H1 (cell line): ENCODE measurements at regions not wholly inside any gene's neighbourhood (a gene's known extent, or its start where the extent isn't known, plus 50 kb on each side); places are given as distances from the start of the nearest gene placed in this dataset.

Experiments
- ATF2 ChIP-seq: IDR thresholded peaks from 2 replicates; pipeline ENCODE4 v1.6.1; 2012; ENCODE audit warnings: low read length, inconsistent platforms
- CHD2 ChIP-seq: IDR thresholded peaks from 2 replicates; pipeline ENCODE4 v1.6.1; 2012; ENCODE audit warnings: low read length, improper control_type of control experiment
- SAP30 ChIP-seq: fragments of 300-600 bp; sonication (generic); IDR thresholded peaks from 2 replicates; pipeline ENCODE4 v1.7.1; 2012; ENCODE audit warnings: low read length, moderate library complexity, mild to moderate bottlenecking, inconsistent platforms; ENCODE audit not compliant: insufficient read depth, insufficient replicate concordance
- SP2 ChIP-seq: IDR thresholded peaks from 2 replicates; pipeline ENCODE4 v1.6.1; 2012; ENCODE audit warnings: mild to moderate bottlenecking, low read length, inconsistent platforms
- SRF ChIP-seq: IDR thresholded peaks from 2 replicates; pipeline ENCODE4 v1.6.1; 2011; ENCODE audit warnings: mild to moderate bottlenecking, low read depth, low read length, moderate library complexity

GRCh38 chr18:4536447-4536846 lies 81.3 kb upstream of the DLGAP1 start (continued):
- TF ChIP-seq ATF2 (no peak), SRF (no peak), SAP30 (no peak), SP2 (no peak), CHD2 (no peak)
